GM12878 (cell line): ENCODE measurements at regions not wholly inside any gene's neighbourhood (a gene's known extent, or its start where the extent isn't known, plus 50 kb on each side); places are given as distances from the start of the nearest gene placed in this dataset.

Experiments
- ATF7 ChIP-seq: fragments of 450-650 bp; IDR thresholded peaks from 2 replicates; pipeline ENCODE4 v1.6.1; 2016; ENCODE audit warnings: low read depth, mild to moderate bottlenecking
- CHD1 ChIP-seq: IDR thresholded peaks from 2 replicates; pipeline ENCODE4 v1.6.1; 2012; ENCODE audit warnings: low read depth, low read length, improper control_type of control experiment
- IKZF2 ChIP-seq, 2 experiments: fragments of 450-650 bp; IDR thresholded peaks; 2 replicates each; pipeline ENCODE4 v1.6.1; 2017; ENCODE audit warnings: mild to moderate bottlenecking in 2 of 2, moderate library complexity in 2 of 2
- IRF4 ChIP-seq: IDR thresholded peaks from 2 replicates; pipeline ENCODE4 v1.6.1; 2011; ENCODE audit warnings: low read depth, low read length
- MEF2B ChIP-seq: fragments of 450-650 bp; IDR thresholded peaks from 2 replicates; pipeline ENCODE4 v1.6.1; 2018; ENCODE audit warnings: mild to moderate bottlenecking, moderate library complexity; ENCODE audit not compliant: partially characterized antibody, poor library complexity, severe bottlenecking
- MTA2 ChIP-seq: fragments of 450-650 bp; IDR thresholded peaks from 2 replicates; pipeline ENCODE4 v1.6.1; 2016; ENCODE audit warnings: low read depth, mild to moderate bottlenecking, moderate library complexity
- NFIC ChIP-seq: IDR thresholded peaks from 2 replicates; pipeline ENCODE4 v1.6.1; 2012; ENCODE audit warnings: low read depth, mild to moderate bottlenecking, inconsistent platforms, low read length, moderate library complexity
- PAX5 ChIP-seq: IDR thresholded peaks from 2 replicates; pipeline ENCODE4 v1.6.1; 2011; ENCODE audit warnings: low read depth, low read length, borderline replicate concordance
- SPI1 ChIP-seq: IDR thresholded peaks from 2 replicates; pipeline ENCODE4 v1.6.1; 2011; ENCODE audit warnings: low read depth, mild to moderate bottlenecking, low read length, moderate library complexity, borderline replicate concordance; ENCODE audit not compliant: insufficient read depth
- TBL1XR1 ChIP-seq: IDR thresholded peaks from 2 replicates; pipeline ENCODE4 v1.6.1; 2012; ENCODE audit warnings: low read depth, low read length, improper control_type of control experiment
- YY1 ChIP-seq: IDR thresholded peaks from 2 replicates; pipeline ENCODE4 v1.6.1; 2011; ENCODE audit warnings: low read depth, mild to moderate bottlenecking, low read length
- ZBTB33 ChIP-seq: fragments of 450-650 bp; IDR thresholded peaks from 2 replicates; pipeline ENCODE4 v1.6.1; 2017; ENCODE audit warnings: mild to moderate bottlenecking
- ZNF384 ChIP-seq: IDR thresholded peaks from 2 replicates; pipeline ENCODE4 v1.6.1; 2012; ENCODE audit warnings: low read depth, mild to moderate bottlenecking, low read length, improper control_type of control experiment, borderline replicate concordance
- TF ChIP-seq, protein P1 (sequence below): fragments of 450-650 bp; IDR thresholded peaks from 2 replicates; pipeline ENCODE4 v1.6.1; 2017; ENCODE audit warnings: mild to moderate bottlenecking, moderate library complexity
- TF ChIP-seq, protein P2 (sequence below): fragments of 450-650 bp; formaldehyde crosslinking; IDR thresholded peaks from 2 replicates; pipeline ENCODE4 v1.4.0; 2022; ENCODE audit warnings: mild to moderate bottlenecking, moderate library complexity
- TF ChIP-seq, protein P3 (sequence below): fragments of 150-350 bp; IDR thresholded peaks from 2 replicates; pipeline ENCODE4 v1.6.1; 2014; ENCODE audit warnings: mild to moderate bottlenecking, low read depth, low read length
- TF ChIP-seq, protein P4 (sequence below): fragments of 450-650 bp; IDR thresholded peaks from 2 replicates; pipeline ENCODE4 v1.6.1; 2017; ENCODE audit warnings: low read depth, mild to moderate bottlenecking, moderate library complexity

GRCh38 chr6:170476360-170476759 is 76.7 kb downstream of the PSMB1 start (continued):
- TF ChIP-seq TBL1XR1 (no peak), ATF7 (peak; percentile 74), YY1 (no peak), PAX5 (no peak), MTA2 (peak; percentile 65; the same call in 1 of the 2 replicates), SPI1 (peak; percentile 91; the same call in 1 of the 2 replicates), NFIC (0 out of 2 replicates have a peak, but pooled peaks have one; percentile 23), CHD1 (no peak), MEF2B (peak; percentile 63), ZNF384 (no peak), IRF4 (no peak), IKZF2 (IDR thresholded peaks at IDR 0.05) (peak; percentile 89 to 91), ZBTB33 (no peak)
- TF ChIP-seq, protein P1, sequence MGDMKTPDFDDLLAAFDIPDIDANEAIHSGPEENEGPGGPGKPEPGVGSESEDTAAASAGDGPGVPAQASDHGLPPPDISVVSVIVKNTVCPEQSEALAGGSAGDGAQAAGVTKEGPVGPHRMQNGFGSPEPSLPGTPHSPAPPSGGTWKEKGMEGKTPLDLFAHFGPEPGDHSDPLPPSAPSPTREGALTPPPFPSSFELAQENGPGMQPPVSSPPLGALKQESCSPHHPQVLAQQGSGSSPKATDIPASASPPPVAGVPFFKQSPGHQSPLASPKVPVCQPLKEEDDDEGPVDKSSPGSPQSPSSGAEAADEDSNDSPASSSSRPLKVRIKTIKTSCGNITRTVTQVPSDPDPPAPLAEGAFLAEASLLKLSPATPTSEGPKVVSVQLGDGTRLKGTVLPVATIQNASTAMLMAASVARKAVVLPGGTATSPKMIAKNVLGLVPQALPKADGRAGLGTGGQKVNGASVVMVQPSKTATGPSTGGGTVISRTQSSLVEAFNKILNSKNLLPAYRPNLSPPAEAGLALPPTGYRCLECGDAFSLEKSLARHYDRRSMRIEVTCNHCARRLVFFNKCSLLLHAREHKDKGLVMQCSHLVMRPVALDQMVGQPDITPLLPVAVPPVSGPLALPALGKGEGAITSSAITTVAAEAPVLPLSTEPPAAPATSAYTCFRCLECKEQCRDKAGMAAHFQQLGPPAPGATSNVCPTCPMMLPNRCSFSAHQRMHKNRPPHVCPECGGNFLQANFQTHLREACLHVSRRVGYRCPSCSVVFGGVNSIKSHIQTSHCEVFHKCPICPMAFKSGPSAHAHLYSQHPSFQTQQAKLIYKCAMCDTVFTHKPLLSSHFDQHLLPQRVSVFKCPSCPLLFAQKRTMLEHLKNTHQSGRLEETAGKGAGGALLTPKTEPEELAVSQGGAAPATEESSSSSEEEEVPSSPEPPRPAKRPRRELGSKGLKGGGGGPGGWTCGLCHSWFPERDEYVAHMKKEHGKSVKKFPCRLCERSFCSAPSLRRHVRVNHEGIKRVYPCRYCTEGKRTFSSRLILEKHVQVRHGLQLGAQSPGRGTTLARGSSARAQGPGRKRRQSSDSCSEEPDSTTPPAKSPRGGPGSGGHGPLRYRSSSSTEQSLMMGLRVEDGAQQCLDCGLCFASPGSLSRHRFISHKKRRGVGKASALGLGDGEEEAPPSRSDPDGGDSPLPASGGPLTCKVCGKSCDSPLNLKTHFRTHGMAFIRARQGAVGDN = peak; percentile 55; the same call in 1 of the 2 replicates
- TF ChIP-seq, protein P2, sequence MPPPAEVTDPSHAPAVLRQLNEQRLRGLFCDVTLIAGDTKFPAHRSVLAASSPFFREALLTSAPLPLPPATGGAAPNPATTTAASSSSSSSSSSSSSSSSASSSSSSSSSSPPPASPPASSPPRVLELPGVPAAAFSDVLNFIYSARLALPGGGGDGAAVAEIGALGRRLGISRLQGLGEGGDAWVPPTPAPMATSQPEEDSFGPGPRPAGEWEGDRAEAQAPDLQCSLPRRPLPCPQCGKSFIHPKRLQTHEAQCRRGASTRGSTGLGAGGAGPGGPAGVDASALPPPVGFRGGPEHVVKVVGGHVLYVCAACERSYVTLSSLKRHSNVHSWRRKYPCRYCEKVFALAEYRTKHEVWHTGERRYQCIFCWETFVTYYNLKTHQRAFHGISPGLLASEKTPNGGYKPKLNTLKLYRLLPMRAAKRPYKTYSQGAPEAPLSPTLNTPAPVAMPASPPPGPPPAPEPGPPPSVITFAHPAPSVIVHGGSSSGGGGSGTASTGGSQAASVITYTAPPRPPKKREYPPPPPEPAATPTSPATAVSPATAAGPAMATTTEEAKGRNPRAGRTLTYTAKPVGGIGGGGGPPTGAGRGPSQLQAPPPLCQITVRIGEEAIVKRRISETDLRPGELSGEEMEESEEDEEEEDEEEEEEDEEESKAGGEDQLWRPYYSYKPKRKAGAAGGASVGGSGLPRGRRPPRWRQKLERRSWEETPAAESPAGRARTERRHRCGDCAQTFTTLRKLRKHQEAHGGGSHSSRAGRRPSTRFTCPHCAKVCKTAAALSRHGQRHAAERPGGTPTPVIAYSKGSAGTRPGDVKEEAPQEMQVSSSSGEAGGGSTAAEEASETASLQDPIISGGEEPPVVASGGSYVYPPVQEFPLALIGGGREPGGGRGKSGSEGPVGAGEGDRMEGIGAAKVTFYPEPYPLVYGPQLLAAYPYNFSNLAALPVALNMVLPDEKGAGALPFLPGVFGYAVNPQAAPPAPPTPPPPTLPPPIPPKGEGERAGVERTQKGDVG = no peak
- TF ChIP-seq, protein P3, sequence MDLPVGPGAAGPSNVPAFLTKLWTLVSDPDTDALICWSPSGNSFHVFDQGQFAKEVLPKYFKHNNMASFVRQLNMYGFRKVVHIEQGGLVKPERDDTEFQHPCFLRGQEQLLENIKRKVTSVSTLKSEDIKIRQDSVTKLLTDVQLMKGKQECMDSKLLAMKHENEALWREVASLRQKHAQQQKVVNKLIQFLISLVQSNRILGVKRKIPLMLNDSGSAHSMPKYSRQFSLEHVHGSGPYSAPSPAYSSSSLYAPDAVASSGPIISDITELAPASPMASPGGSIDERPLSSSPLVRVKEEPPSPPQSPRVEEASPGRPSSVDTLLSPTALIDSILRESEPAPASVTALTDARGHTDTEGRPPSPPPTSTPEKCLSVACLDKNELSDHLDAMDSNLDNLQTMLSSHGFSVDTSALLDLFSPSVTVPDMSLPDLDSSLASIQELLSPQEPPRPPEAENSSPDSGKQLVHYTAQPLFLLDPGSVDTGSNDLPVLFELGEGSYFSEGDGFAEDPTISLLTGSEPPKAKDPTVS = no peak
- TF ChIP-seq, protein P4, sequence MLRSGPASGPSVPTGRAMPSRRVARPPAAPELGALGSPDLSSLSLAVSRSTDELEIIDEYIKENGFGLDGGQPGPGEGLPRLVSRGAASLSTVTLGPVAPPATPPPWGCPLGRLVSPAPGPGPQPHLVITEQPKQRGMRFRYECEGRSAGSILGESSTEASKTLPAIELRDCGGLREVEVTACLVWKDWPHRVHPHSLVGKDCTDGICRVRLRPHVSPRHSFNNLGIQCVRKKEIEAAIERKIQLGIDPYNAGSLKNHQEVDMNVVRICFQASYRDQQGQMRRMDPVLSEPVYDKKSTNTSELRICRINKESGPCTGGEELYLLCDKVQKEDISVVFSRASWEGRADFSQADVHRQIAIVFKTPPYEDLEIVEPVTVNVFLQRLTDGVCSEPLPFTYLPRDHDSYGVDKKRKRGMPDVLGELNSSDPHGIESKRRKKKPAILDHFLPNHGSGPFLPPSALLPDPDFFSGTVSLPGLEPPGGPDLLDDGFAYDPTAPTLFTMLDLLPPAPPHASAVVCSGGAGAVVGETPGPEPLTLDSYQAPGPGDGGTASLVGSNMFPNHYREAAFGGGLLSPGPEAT = peak; percentile 93
